Activated T-cell treated with anti-CD3 and anti-CD28 coated beads, Interleukin-2, amount 50 U/mL, for 24 hours (primary cell): ENCODE measurements at regions not wholly inside any gene's neighbourhood (a gene's known extent, or its start where the extent isn't known, plus 50 kb on each side); places are given as distances from the start of the nearest gene placed in this dataset.

Source experiments
- DNase-seq: peaks from one replicate; pipeline ENCODE4 v3.0.0-alpha.2; 2020
- H3K27ac Mint-ChIP-seq: 2 replicates; pipeline ENCODE4 v1.8.0; 2020; ENCODE audit warnings: mild to moderate bottlenecking, mixed read lengths
- H3K27me3 Mint-ChIP-seq: 2 replicates; pipeline ENCODE4 v1.8.0; 2020; ENCODE audit warnings: mixed read lengths
- H3K36me3 Mint-ChIP-seq: 2 replicates; pipeline ENCODE4 v1.8.0; 2020; ENCODE audit warnings: low read depth, mixed read lengths
- H3K4me1 Mint-ChIP-seq: 2 replicates; pipeline ENCODE4 v1.8.0; 2020; ENCODE audit warnings: low read depth, mixed read lengths
- H3K4me3 Mint-ChIP-seq: 2 replicates; pipeline ENCODE4 v1.8.0; 2020; ENCODE audit warnings: mild to moderate bottlenecking, moderate library complexity, mixed read lengths
- H3K9me3 Mint-ChIP-seq: 2 replicates; pipeline ENCODE4 v1.8.0; 2020; ENCODE audit warnings: mixed read lengths

DNA sequence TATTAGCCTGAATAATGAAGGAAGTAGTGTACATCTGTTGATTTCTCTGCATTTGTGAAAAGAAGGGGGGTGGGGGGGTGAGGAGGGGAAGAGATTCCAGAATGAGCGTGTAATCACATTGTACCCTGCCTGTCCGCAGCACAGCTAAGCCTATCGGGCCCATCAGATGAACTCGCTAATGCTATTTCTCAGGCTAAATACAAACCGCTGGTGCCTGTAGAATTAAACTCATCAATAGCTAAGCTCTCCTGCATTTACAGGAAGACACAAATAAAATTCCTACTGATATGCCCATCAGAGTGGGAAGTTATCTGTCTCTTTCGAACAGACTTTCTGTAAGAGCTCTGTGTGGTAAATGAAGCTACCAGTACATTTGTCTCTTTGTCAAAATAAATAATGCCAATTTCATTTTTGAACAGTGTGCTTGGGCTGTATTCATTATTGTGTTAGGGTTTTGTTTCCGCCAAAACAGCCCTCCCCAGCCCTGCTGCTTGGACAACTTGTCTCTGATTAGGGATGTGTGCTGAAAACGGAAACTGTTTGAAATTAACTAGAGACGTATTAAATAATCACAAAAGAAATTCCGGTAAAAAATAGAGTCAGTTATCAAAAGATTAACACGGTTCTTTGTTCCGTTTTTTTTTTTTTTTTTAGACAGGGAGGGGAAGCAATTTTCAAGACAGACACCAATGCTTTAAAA, 305.4 kb downstream of the TTLL7 start:
- peaks cover 4% of the 10 kb centered on the region for H3K27me3 Mint-ChIP-seq
- no peak for DNase-seq

GRCh38 chr1:83692524-83693381, 306.2 kb downstream of the TTLL7 start:
- Mint-ChIP-seq H3K27ac (no peak overlapping the region), H3K27me3 (peaks cover 4% of the 10 kb centered on the region), H3K4me1 (peaks cover 18% of the 10 kb centered on the region), H3K4me3 (peak overlapping the region; percentile 70), H3K9me3 (peaks cover 12% of the 10 kb centered on the region), H3K36me3 (no peaks in the 10 kb centered on the region)
- DNase-seq: peak; percentile 33

More for the DNA sequence above, 305.4 kb downstream of the TTLL7 start:
- Mint-ChIP-seq H3K4me3 (peak overlapping the region; percentile 70), H3K9me3 (peaks cover 12% of the 10 kb centered on the region), H3K27ac (no peak overlapping the region), H3K36me3 (no peaks in the 10 kb centered on the region), H3K4me1 (peaks cover 18% of the 10 kb centered on the region)

DNA sequence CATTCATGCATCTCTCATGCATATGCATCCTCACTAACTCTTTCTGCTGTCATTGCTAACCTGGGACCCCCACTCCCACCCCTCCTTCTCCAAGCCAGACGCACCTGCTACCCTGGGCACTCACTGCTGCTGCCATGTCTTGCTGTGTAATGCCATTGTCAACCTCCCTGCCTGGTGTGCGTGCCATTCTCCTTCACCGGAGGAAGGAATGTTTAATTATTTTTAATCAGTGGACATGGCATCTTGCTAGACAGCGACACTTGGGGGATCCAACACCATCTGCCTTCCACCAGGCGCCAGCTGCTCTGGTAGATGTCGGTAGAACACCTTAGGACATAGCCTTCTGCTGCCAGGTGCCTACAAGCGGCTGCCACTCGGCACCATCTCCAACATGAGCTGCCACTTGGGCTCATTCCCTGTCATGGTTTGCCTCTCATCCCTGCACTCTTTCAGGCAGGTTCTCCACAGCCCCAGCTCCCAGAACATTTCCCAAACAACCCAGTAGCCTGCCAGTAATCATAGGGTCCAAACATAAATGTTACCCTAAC, 306.9 kb downstream of the TTLL7 start:
- DNase-seq: no peak
- Mint-ChIP-seq H3K9me3 (peaks cover 16% of the 10 kb centered on the region), H3K4me1 (peaks cover 18% of the 10 kb centered on the region), H3K27ac (no peak overlapping the region), H3K36me3 (no peaks in the 10 kb centered on the region), H3K27me3 (peaks cover 4% of the 10 kb centered on the region), H3K4me3 (no peak overlapping the region)

DNA sequence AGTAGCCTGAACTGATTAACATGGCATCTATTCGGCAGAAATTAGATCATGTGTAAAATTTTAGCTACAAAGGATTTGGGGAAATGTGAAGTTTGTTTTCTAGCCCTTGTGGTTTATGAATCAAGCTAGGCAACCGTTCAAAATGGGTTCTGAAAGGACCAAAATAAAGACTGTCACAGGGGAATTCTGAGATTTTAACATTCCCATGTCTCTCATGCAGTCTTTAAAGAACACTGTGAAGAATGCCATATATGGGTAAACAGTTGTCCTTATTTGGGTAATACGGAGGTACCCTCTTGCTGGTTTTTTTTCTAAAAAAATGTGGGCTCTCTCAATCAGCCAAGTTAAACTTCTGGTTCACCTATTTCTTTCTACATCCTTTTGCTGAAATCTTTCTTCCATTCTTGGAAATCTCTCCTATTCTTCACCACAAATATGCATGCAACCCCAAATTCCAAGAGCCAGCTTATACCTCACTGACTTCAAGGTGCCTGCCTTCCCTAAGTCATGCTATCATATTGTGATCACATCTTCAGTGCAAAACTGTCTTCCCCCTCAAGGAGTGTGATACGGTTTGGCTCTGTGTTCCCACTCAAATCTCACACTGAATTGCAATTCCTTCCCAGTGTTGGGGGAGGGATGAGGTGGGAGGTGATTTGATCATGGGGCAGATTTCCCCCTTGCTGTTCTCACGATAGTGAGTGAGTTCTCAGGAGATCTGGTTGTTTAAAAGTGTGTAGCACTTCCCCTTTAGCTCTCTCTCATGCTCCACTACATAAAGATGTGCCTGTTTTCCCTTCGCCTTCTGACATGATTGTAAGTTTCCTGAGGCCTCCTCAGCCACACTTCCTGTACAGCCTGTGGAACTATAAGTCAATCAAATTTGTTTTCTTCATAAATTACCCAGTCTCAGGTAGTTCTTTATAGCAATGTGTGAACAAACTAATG, 308.7 kb downstream of the TTLL7 start:
- Mint-ChIP-seq H3K27ac (no peak overlapping the region), H3K36me3 (no peaks in the 10 kb centered on the region), H3K27me3 (peaks cover 4% of the 10 kb centered on the region), H3K4me3 (no peak overlapping the region), H3K4me1 (peaks cover 18% of the 10 kb centered on the region), H3K9me3 (peaks cover 16% of the 10 kb centered on the region)
- DNase-seq: no peak

DNA sequence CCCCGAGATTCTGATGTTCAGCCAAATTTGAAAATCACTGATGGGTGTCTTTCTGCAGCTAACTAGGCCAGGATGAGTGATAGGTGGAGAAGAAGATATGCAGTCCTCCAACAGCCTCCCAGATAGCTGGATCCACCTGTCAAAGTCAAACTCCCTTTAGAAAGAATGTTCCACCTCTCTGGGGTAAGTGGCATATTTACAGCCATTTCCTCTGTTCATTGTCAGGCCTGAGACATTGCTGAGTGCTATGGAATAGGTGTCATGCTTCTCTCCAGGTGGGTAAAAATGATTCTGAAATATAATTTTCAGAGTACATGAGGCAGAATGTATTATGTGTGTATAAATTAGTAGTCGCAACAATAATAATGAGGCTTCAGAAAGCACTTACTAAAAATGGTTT, 316.8 kb downstream of the TTLL7 start:
- no peak overlapping the region for H3K27ac Mint-ChIP-seq
- H3K36me3 Mint-ChIP-seq: no peaks in the 10 kb centered on the region
- H3K27me3 Mint-ChIP-seq: no peaks in the 10 kb centered on the region
- no peaks in the 10 kb centered on the region for H3K4me1 Mint-ChIP-seq
- peaks cover 2% of the 10 kb centered on the region for H3K9me3 Mint-ChIP-seq
- DNase-seq: no peak
- H3K4me3 Mint-ChIP-seq: no peak overlapping the region

- Mint-ChIP-seq H3K27me3 (no peaks in the 10 kb centered on the region), H3K27ac (no peak overlapping the region), H3K4me3 (no peak overlapping the region), H3K9me3 (no peaks in the 10 kb centered on the region), H3K36me3 (no peaks in the 10 kb centered on the region), H3K4me1 (peaks cover 5% of the 10 kb centered on the region)
- DNase-seq: no peak
Observed at GRCh38 chr1:83676106-83676505, 322.8 kb downstream of the TTLL7 start.

DNA sequence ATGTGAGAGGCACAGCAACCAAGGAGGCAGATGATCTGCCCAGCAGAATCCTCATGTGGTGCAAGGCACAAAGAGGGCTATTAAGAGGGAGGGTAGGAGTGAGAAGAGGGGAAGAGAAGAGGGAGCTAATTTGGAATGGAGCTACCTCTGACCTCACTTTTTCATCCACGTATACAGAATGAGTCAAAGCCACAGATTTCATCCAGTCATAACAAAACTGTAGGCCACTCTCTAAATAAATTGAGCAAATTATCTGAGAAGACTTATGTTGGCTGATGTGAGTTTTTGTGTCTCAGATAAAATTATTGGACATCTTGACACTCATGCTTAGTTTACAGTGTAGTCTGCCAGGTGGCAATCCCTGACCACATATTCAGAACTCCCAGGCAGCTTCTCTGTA, 325.6 kb downstream of the TTLL7 start:
- no peak overlapping the region for H3K4me3 Mint-ChIP-seq
- H3K36me3 Mint-ChIP-seq: no peaks in the 10 kb centered on the region
- H3K27ac Mint-ChIP-seq: no peak overlapping the region
- H3K27me3 Mint-ChIP-seq: no peaks in the 10 kb centered on the region
- no peak for DNase-seq
- H3K9me3 Mint-ChIP-seq: peaks cover 2% of the 10 kb centered on the region
- H3K4me1 Mint-ChIP-seq: peaks cover 5% of the 10 kb centered on the region

GRCh38 chr1:83671586-83671985, 327.3 kb downstream of the TTLL7 start:
- H3K27me3 Mint-ChIP-seq: no peaks in the 10 kb centered on the region
- no peak overlapping the region for H3K27ac Mint-ChIP-seq
- H3K9me3 Mint-ChIP-seq: peaks cover 2% of the 10 kb centered on the region
- DNase-seq: no peak
- no peak overlapping the region for H3K4me3 Mint-ChIP-seq
- no peaks in the 10 kb centered on the region for H3K36me3 Mint-ChIP-seq
- peaks cover 5% of the 10 kb centered on the region for H3K4me1 Mint-ChIP-seq

- Mint-ChIP-seq H3K4me1 (peaks cover 5% of the 10 kb centered on the region), H3K27ac (no peak overlapping the region), H3K4me3 (no peak overlapping the region), H3K36me3 (no peaks in the 10 kb centered on the region), H3K9me3 (peaks cover 2% of the 10 kb centered on the region), H3K27me3 (no peaks in the 10 kb centered on the region)
- no peak for DNase-seq
Observed at GRCh38 chr1:83670909-83671565, 327.9 kb downstream of the TTLL7 start.

- no peak overlapping the region for H3K27ac Mint-ChIP-seq
- H3K4me3 Mint-ChIP-seq: no peak overlapping the region
- DNase-seq: no peak
- no peaks in the 10 kb centered on the region for H3K9me3 Mint-ChIP-seq
- H3K36me3 Mint-ChIP-seq: no peaks in the 10 kb centered on the region
- peaks cover 8% of the 10 kb centered on the region for H3K4me1 Mint-ChIP-seq
- H3K27me3 Mint-ChIP-seq: no peaks in the 10 kb centered on the region
Observed at GRCh38 chr1:83641796-83642443, 357.0 kb downstream of the TTLL7 start.

DNA sequence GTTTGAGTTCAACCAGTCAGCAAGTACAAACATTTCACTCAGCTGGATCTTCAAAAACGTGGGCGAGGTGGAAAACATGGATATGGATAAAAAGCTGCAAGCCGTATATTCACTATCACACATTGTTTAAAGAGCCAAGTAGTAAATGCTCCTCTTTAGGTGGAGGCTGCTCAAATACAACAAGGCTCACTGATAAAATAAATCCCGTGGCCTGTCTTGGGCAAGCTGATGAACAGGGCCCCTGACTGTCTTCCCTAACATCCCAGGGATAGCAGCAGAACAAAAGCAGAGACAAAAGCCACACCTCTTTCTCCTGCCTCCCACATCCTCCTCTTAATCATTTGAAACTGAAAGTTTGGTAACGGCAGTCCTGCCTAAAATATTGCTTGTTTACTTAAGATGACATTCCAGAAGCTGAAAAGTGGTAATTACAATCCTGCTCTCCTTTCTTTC, 357.7 kb downstream of the TTLL7 start:
- no peaks in the 10 kb centered on the region for H3K36me3 Mint-ChIP-seq
- no peaks in the 10 kb centered on the region for H3K27me3 Mint-ChIP-seq
- H3K4me1 Mint-ChIP-seq: peaks cover 8% of the 10 kb centered on the region
- H3K9me3 Mint-ChIP-seq: no peaks in the 10 kb centered on the region
- DNase-seq: no peak
- no peak overlapping the region for H3K4me3 Mint-ChIP-seq
- H3K27ac Mint-ChIP-seq: no peak overlapping the region

DNA sequence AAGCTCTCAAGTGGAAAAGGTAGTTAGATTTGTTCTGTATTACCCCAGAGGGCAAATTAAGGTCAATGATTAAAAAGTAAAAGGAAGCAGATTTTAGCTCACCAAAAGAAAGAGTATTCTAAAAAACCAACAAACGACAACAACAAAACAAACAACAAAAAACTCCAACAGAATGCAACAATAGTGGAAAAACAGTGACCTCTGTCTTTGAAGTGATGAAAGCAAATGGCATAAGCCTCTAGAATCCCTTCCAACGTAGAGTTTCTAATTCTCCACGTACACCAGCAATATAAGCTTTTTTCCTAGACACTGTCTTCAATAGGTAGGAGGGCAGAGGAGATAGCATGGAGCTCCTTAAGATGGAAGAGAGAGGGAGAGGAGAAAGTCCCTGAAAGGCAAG, 359.1 kb downstream of the TTLL7 start:
- DNase-seq: no peak
- Mint-ChIP-seq H3K9me3 (no peaks in the 10 kb centered on the region), H3K4me1 (peaks cover 8% of the 10 kb centered on the region), H3K36me3 (no peaks in the 10 kb centered on the region), H3K4me3 (no peak overlapping the region), H3K27me3 (no peaks in the 10 kb centered on the region), H3K27ac (no peak overlapping the region)

DNA sequence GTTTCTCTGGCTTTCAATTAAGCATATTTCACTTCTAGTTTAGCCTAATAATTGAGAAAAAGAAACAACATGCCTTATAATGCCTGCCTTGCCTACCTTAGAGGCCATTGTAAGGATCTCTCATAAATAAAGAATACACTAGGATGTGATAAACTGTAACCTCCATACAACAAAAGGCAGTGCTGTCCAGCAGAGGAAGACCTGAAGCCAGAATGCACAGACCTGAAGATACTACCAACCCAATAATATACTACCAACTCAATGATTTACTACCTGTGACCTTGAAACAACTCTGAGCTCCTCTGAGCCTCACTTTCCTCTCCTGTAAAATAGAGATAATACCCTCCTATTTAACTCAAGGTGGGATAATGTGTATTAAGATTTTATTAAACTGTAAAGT, 361.3 kb downstream of the TTLL7 start:
- no peak overlapping the region for H3K4me3 Mint-ChIP-seq
- H3K27me3 Mint-ChIP-seq: no peaks in the 10 kb centered on the region
- no peak overlapping the region for H3K27ac Mint-ChIP-seq
- H3K36me3 Mint-ChIP-seq: no peaks in the 10 kb centered on the region
- no peak for DNase-seq
- peaks cover 17% of the 10 kb centered on the region for H3K4me1 Mint-ChIP-seq
- no peaks in the 10 kb centered on the region for H3K9me3 Mint-ChIP-seq
